WTC11 (cell line): ENCODE measurements at regions not wholly inside any gene's neighbourhood (a gene's known extent, or its start where the extent isn't known, plus 50 kb on each side); places are given as distances from the start of the nearest gene placed in this dataset.

Experiments used
- ATAC-seq: fragments of 200-7000 bp; cut with Tn5 transposase; 2 replicates; pipeline ENCODE4 v1.10.0; 2021; ENCODE audit warnings: mild to moderate bottlenecking, moderate library complexity
- CTCF ChIA-PET: fragments of 300-600 bp; sonication (Branson Sonifier 250); formaldehyde crosslinking; loops from one replicate; lab custom pipeline; 2021; ENCODE audit warnings: antibody characterized with exemption; lab: Charles Lee
- POLR2A ChIA-PET: fragments of 350-600 bp; sonication (Branson Sonifier 250); formaldehyde crosslinking; loops from one replicate; lab custom pipeline; 2021; ENCODE audit warnings: antibody characterized with exemption; lab: Charles Lee
- DNase-seq: peaks from one replicate; pipeline ENCODE4 v3.0.0; 2021; ENCODE audit warnings: low spot score
- H3K27ac Mint-ChIP-seq: 2 replicates; pipeline ENCODE4 v1.8.0; 2021; ENCODE audit warnings: mixed read lengths
- H3K27me3 Mint-ChIP-seq: 2 replicates; pipeline ENCODE4 v1.8.0; 2021; ENCODE audit warnings: low read depth, mild to moderate bottlenecking, moderate library complexity, mixed read lengths
- H3K36me3 Mint-ChIP-seq: 2 replicates; pipeline ENCODE4 v1.8.0; 2021; ENCODE audit warnings: mixed read lengths
- H3K4me1 Mint-ChIP-seq: 2 replicates; pipeline ENCODE4 v1.8.0; 2022; ENCODE audit warnings: mixed read lengths
- H3K4me3 Mint-ChIP-seq: 2 replicates; pipeline ENCODE4 v1.8.0; 2021; ENCODE audit warnings: mild to moderate bottlenecking, moderate library complexity, mixed read lengths
- H3K9me3 Mint-ChIP-seq: 2 replicates; pipeline ENCODE4 v1.8.0; 2021; ENCODE audit warnings: mixed read lengths
- ARID4B ChIP-seq: sonication (generic); formaldehyde crosslinking; IDR thresholded peaks from 2 replicates; pipeline ENCODE4 v1.8.0; 2023; ENCODE audit warnings: missing genetic modification reagents, mild to moderate bottlenecking, borderline replicate concordance
- ATF1 ChIP-seq: sonication (generic); formaldehyde crosslinking; IDR thresholded peaks from 2 replicates; pipeline ENCODE4 v1.8.1; 2023; ENCODE audit warnings: mild to moderate bottlenecking, moderate library complexity, missing genetic modification reagents
- ATF2 ChIP-seq: sonication (generic); formaldehyde crosslinking; IDR thresholded peaks from 2 replicates; pipeline ENCODE4 v1.8.1; 2022; ENCODE audit warnings: low read depth, missing genetic modification reagents, borderline replicate concordance
- CTCF ChIP-seq: fragments of 200-600 bp; IDR thresholded peaks from 2 replicates; pipeline ENCODE4 v1.8.0; 2022; ENCODE audit warnings: antibody characterized with exemption
- E2F1 ChIP-seq: sonication (generic); formaldehyde crosslinking; IDR thresholded peaks from 2 replicates; pipeline ENCODE4 v1.8.0; 2022; ENCODE audit warnings: mild to moderate bottlenecking, missing genetic modification reagents
- ETV6 ChIP-seq: sonication (generic); formaldehyde crosslinking; IDR thresholded peaks from 2 replicates; pipeline ENCODE4 v1.8.1; 2022; ENCODE audit warnings: mild to moderate bottlenecking, missing genetic modification reagents
- FOXK1 ChIP-seq: sonication (generic); formaldehyde crosslinking; IDR thresholded peaks from 2 replicates; pipeline ENCODE4 v1.8.0; 2022; ENCODE audit warnings: mild to moderate bottlenecking, moderate library complexity, missing genetic modification reagents
- GRHL2 ChIP-seq: fragments of 250-450 bp; sonication (Bioruptor Pico); IDR thresholded peaks from 2 replicates; pipeline ENCODE4 v1.8.0; 2022; ENCODE audit warnings: mild to moderate bottlenecking, moderate library complexity; ENCODE audit not compliant: insufficient replicate concordance, severe bottlenecking
- HMGXB4 ChIP-seq: sonication (generic); formaldehyde crosslinking; IDR thresholded peaks from 2 replicates; pipeline ENCODE4 v1.8.1; 2023; ENCODE audit warnings: mild to moderate bottlenecking, moderate library complexity, missing genetic modification reagents
- IRF1 ChIP-seq: sonication (generic); formaldehyde crosslinking; IDR thresholded peaks from 2 replicates; pipeline ENCODE4 v1.8.0; 2023; ENCODE audit warnings: missing genetic modification reagents
- NR2C2 ChIP-seq: sonication (generic); formaldehyde crosslinking; IDR thresholded peaks from 2 replicates; pipeline ENCODE4 v1.8.0; 2022; ENCODE audit warnings: mild to moderate bottlenecking, missing genetic modification reagents
- OVOL2 ChIP-seq: fragments of 250-450 bp; sonication (Bioruptor Pico); IDR thresholded peaks from 2 replicates; pipeline ENCODE4 v1.9.0; 2021; ENCODE audit warnings: mild to moderate bottlenecking, borderline replicate concordance
- PRRX2 ChIP-seq: fragments of 250-450 bp; sonication (Bioruptor Pico); IDR thresholded peaks from 2 replicates; pipeline ENCODE4 v1.8.0; 2021; ENCODE audit warnings: mild to moderate bottlenecking
- RORB ChIP-seq: fragments of 250-450 bp; sonication (Bioruptor Pico); IDR thresholded peaks from 2 replicates; pipeline ENCODE4 v1.9.0; 2021; ENCODE audit warnings: mild to moderate bottlenecking
- TCF7 ChIP-seq: sonication (generic); formaldehyde crosslinking; IDR thresholded peaks from 2 replicates; pipeline ENCODE4 v1.8.0; 2022; ENCODE audit warnings: mild to moderate bottlenecking, low read depth, missing genetic modification reagents, moderate library complexity
- ZBTB21 ChIP-seq: sonication (generic); formaldehyde crosslinking; IDR thresholded peaks from 2 replicates; pipeline ENCODE4 v1.8.1; 2023; ENCODE audit warnings: mild to moderate bottlenecking, missing genetic modification reagents, borderline replicate concordance
- ZNF138 ChIP-seq: sonication (generic); formaldehyde crosslinking; conservative IDR thresholded peaks from 2 replicates; pipeline ENCODE4 v1.8.1; 2022; ENCODE audit warnings: mild to moderate bottlenecking, moderate library complexity, missing genetic modification reagents
- ZNF219 ChIP-seq: sonication (generic); formaldehyde crosslinking; IDR thresholded peaks from 2 replicates; pipeline ENCODE4 v1.8.0; 2023; ENCODE audit warnings: missing genetic modification reagents, mild to moderate bottlenecking, borderline replicate concordance
- ZNF416 ChIP-seq: fragments of 250-450 bp; sonication (Bioruptor Pico); IDR thresholded peaks from 2 replicates; pipeline ENCODE4 v1.9.0; 2021; ENCODE audit warnings: mild to moderate bottlenecking, inconsistent platforms

GRCh38 chr2:59490192-59490591 is 1063.3 kb downstream of the BCL11A start:
- POLR2A ChIA-PET: no interaction called here
- TF ChIP-seq HMGXB4 (CRISPR knock-in tag) (no peak), ETV6 (no peak), ZNF416 (CRISPR knock-in tag) (no peak), NR2C2 (CRISPR knock-in tag) (no peak), CTCF (no peak), FOXK1 (CRISPR knock-in tag) (no peak), ZNF219 (CRISPR knock-in tag) (no peak), E2F1 (no peak), ATF2 (CRISPR knock-in tag) (no peak), PRRX2 (no peak), GRHL2 (CRISPR knock-in tag) (no peak), RORB (CRISPR knock-in tag) (no peak)
- no peak overlapping the region for H3K4me3 Mint-ChIP-seq
- CTCF ChIA-PET: no interaction called here
- H3K27ac Mint-ChIP-seq: no peak overlapping the region
- no peak for ATAC-seq
- no peak for DNase-seq
- no peaks in the 10 kb centered on the region for H3K27me3 Mint-ChIP-seq
- H3K9me3 Mint-ChIP-seq: peaks cover 16% of the 10 kb centered on the region
- H3K36me3 Mint-ChIP-seq: peaks cover 13% of the 10 kb centered on the region
- H3K4me1 Mint-ChIP-seq: no peaks in the 10 kb centered on the region; the same call in 1 of the 2 replicates

GRCh38 chr2:59484673-59485072 is 1068.8 kb downstream of the BCL11A start:
- peaks cover 3% of the 10 kb centered on the region for H3K36me3 Mint-ChIP-seq
- TF ChIP-seq TCF7 (CRISPR knock-in tag) (no peak), ZBTB21 (CRISPR knock-in tag) (no peak), ZNF138 (CRISPR knock-in tag) (no peak), IRF1 (no peak), ATF1 (CRISPR knock-in tag) (no peak)
- ATAC-seq (no peak), DNase-seq (no peak)
- H3K9me3 Mint-ChIP-seq: peaks cover 10% of the 10 kb centered on the region
- ChIA-PET POLR2A (no interaction called here), CTCF (no interaction called here)
- no peaks in the 10 kb centered on the region; the same call in 1 of the 2 replicates for H3K4me1 Mint-ChIP-seq
- H3K27ac Mint-ChIP-seq: no peak overlapping the region
- no peak overlapping the region for H3K4me3 Mint-ChIP-seq
- no peaks in the 10 kb centered on the region for H3K27me3 Mint-ChIP-seq

- DNase-seq (peak; percentile 13), ATAC-seq (peak; percentile 83)
- Mint-ChIP-seq H3K9me3 (peaks cover 10% of the 10 kb centered on the region), H3K4me1 (peaks cover 19% of the 10 kb centered on the region), H3K27ac (no peak overlapping the region), H3K36me3 (no peaks in the 10 kb centered on the region; the same call in 1 of the 2 replicates), H3K4me3 (no peak overlapping the region), H3K27me3 (no peaks in the 10 kb centered on the region)
- CTCF ChIA-PET: interaction anchor here (1.1 to 1.5 kb wide), 3 partner anchors 23 to 162 kb away, joined by 3 to 7 read pairs (median 3); no protein-coding TSS in a partner anchor
- POLR2A ChIA-PET: no interaction called here
- TF ChIP-seq ARID4B (no peak), CTCF (no peak), OVOL2 (CRISPR knock-in tag) (no peak)
These were observed 1090.0 kb downstream of the BCL11A start for GRCh38 chr2:59463426-59463825.
